ENCODE measurements at regions not wholly inside any gene's neighbourhood (a gene's known extent, or its start where the extent isn't known, plus 50 kb on each side); places are given as distances from the start of the nearest gene placed in this dataset.

DNA sequence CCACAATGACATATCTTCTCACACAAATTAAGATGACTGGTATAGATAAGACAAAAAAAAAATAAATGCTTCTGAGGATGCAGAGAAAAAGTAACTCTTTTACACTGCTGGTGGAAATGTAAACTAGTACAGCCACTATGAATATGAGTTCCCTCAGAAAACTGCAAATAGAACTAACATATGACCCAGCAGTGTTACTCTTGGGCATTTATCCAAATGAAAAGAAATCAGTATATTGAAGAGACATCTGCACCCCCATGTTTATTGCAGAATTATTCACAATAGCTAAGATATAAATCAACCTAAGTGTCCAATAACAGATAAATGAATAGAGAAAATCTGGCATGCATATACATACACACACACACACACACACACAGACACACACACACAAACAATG is 83.0 kb upstream of the FAM174A start:
- TF ChIP-seq, protein P1, sequence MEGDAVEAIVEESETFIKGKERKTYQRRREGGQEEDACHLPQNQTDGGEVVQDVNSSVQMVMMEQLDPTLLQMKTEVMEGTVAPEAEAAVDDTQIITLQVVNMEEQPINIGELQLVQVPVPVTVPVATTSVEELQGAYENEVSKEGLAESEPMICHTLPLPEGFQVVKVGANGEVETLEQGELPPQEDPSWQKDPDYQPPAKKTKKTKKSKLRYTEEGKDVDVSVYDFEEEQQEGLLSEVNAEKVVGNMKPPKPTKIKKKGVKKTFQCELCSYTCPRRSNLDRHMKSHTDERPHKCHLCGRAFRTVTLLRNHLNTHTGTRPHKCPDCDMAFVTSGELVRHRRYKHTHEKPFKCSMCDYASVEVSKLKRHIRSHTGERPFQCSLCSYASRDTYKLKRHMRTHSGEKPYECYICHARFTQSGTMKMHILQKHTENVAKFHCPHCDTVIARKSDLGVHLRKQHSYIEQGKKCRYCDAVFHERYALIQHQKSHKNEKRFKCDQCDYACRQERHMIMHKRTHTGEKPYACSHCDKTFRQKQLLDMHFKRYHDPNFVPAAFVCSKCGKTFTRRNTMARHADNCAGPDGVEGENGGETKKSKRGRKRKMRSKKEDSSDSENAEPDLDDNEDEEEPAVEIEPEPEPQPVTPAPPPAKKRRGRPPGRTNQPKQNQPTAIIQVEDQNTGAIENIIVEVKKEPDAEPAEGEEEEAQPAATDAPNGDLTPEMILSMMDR (conservative IDR thresholded peaks at IDR 0.05; ENCODE audit: low read depth, low read length) = no peak
- TF ChIP-seq EZH2 (IDR thresholded peaks at IDR 0.05; ENCODE audit: low read length, unreplicated experiment) = no peak
- no peak for TF ChIP-seq EZH2phosphoT487 (IDR thresholded peaks at IDR 0.05; ENCODE audit: borderline replicate concordance, low read length)

Measured in PC-3 (cell line).